Lower leg skin (tissue), 3 donors: ENCODE measurements at regions not wholly inside any gene's neighbourhood (a gene's known extent, or its start where the extent isn't known, plus 50 kb on each side); places are given as distances from the start of the nearest gene placed in this dataset.

ENCODE experiments used
- CTCF ChIP-seq, 3 donors: fragments of 450-650 bp; IDR thresholded peaks; one replicate each; pipeline ENCODE4 v1.5.1; 2016; ENCODE audit warnings: antibody characterized with exemption in 3 of 3, mild to moderate bottlenecking in 3 of 3, moderate library complexity in 2 of 3
- POLR2A ChIP-seq, 2 donors: fragments of 450-650 bp; IDR thresholded peaks; one replicate each; pipeline ENCODE4 v1.6.1; 2016 to 2017; ENCODE audit warnings: antibody characterized with exemption in 2 of 2, mild to moderate bottlenecking in 1 of 2, moderate library complexity in 1 of 2

GRCh38 chr6:139483079-139483478 lies 108.6 kb upstream of the CITED2 start:
- TF ChIP-seq POLR2A (IDR thresholded peaks at IDR 0.05) = no peak
- no peak for TF ChIP-seq CTCF (IDR thresholded peaks at IDR 0.05)
